Right atrium auricular region (tissue), 2 donors: ENCODE measurements at regions not wholly inside any gene's neighbourhood (a gene's known extent, or its start where the extent isn't known, plus 50 kb on each side); places are given as distances from the start of the nearest gene placed in this dataset.
"Not testable (repeated sequence)": the region's sequence is repeated elsewhere in the genome, so short reads cannot be mapped to it uniquely, and the experiment has no call there.

Experiments
- DNase-seq: peaks from one replicate; pipeline ENCODE4 v3.0.0-alpha.2; 2019; ENCODE audit warnings: low spot score
- H3K27ac ChIP-seq, 2 donors: fragments of 200-600 bp; sonication (generic); 1 replicate in 1 of 2; 2 replicates in 1 of 2; pipeline ENCODE4 v1.5.1; 2016 to 2019
- H3K27me3 ChIP-seq, 2 donors: fragments of 200-600 bp; sonication (generic); one replicate each; pipeline versions ENCODE4 v1.5.1 to v1.6.0; 2017 to 2019
- H3K36me3 ChIP-seq: fragments of 200-600 bp; sonication (generic); one replicate; pipeline ENCODE4 v1.5.1; 2016
- H3K4me1 ChIP-seq, 2 donors: fragments of 200-600 bp; sonication (generic); one replicate each; pipeline versions ENCODE4 v1.5.1 to v1.6.0; 2017 to 2019
- H3K4me3 ChIP-seq, 2 donors: fragments of 200-600 bp; sonication (generic); 1 replicate in 1 of 2; 2 replicates in 1 of 2; pipeline ENCODE4 v1.5.1; 2017 to 2019; ENCODE audit warnings: mild to moderate bottlenecking in 1 of 2, moderate library complexity in 1 of 2
- H3K9me3 ChIP-seq, 2 donors: fragments of 200-600 bp; sonication (generic); one replicate each; pipeline ENCODE4 v1.5.1; 2019
- CTCF ChIP-seq, 2 donors: fragments of 200-600 bp; sonication (generic); IDR thresholded peaks; one replicate each; pipeline ENCODE4 v1.5.1; 2019; ENCODE audit warnings: antibody characterized with exemption in 2 of 2

- no peak for TF ChIP-seq CTCF (IDR thresholded peaks at IDR 0.05)
- Histone ChIP-seq H3K4me3 (no peak overlapping the region), H3K4me1 (no peaks in the 10 kb centered on the region), H3K9me3 (no peaks in the 10 kb centered on the region), H3K27ac (no peak overlapping the region), H3K36me3 (no peaks in the 10 kb centered on the region), H3K27me3 (no peaks in the 10 kb centered on the region)
- DNase-seq, result no peak
These were observed 655.2 kb downstream of the FAM133A start for GRCh38 chrX:94329182-94329581.

- H3K27me3 ChIP-seq, DNase-seq, H3K27ac ChIP-seq, H3K4me1 ChIP-seq, H3K4me3 ChIP-seq, H3K9me3 ChIP-seq, H3K36me3 ChIP-seq: not testable (repeated sequence)
These were observed 667.7 kb downstream of the FAM133A start for GRCh38 chrX:94341730-94342129.

- no peak for TF ChIP-seq CTCF (IDR thresholded peaks at IDR 0.05)
- Histone ChIP-seq H3K36me3 (no peaks in the 10 kb centered on the region), H3K9me3 (no peaks in the 10 kb centered on the region), H3K4me3 (no peak overlapping the region), H3K27me3 (no peaks in the 10 kb centered on the region), H3K27ac (no peak overlapping the region), H3K4me1 (no peaks in the 10 kb centered on the region)
- DNase-seq, result no peak
These were observed 687.2 kb downstream of the FAM133A start for GRCh38 chrX:94361241-94361640.

GRCh38 chrX:94365736-94366135 lies 691.7 kb downstream of the FAM133A start:
- no peak for TF ChIP-seq CTCF (IDR thresholded peaks at IDR 0.05)
- H3K27me3 ChIP-seq, result no peaks in the 10 kb centered on the region
- no peaks in the 10 kb centered on the region for H3K9me3 ChIP-seq
- no peaks in the 10 kb centered on the region for H3K36me3 ChIP-seq
- H3K27ac ChIP-seq, result no peak overlapping the region
- no peaks in the 10 kb centered on the region for H3K4me1 ChIP-seq
- no peak overlapping the region for H3K4me3 ChIP-seq
- no peak for DNase-seq

- Histone ChIP-seq H3K27ac (no peak overlapping the region), H3K4me1 (no peaks in the 10 kb centered on the region), H3K9me3 (no peaks in the 10 kb centered on the region), H3K27me3 (no peaks in the 10 kb centered on the region), H3K36me3 (no peaks in the 10 kb centered on the region), H3K4me3 (no peak overlapping the region)
- TF ChIP-seq CTCF (IDR thresholded peaks at IDR 0.05), result no peak
- DNase-seq, result no peak
These were observed 692.6 kb downstream of the FAM133A start for GRCh38 chrX:94366616-94367015.

GRCh38 chrX:94389044-94389443 lies 715.0 kb downstream of the FAM133A start:
- Histone ChIP-seq H3K36me3 (no peaks in the 10 kb centered on the region), H3K27ac (no peak overlapping the region), H3K9me3 (peaks cover 0 to 15% of the 10 kb centered on the region in 2 donors), H3K27me3 (no peaks in the 10 kb centered on the region), H3K4me3 (no peak overlapping the region), H3K4me1 (no peaks in the 10 kb centered on the region)
- no peak for TF ChIP-seq CTCF (IDR thresholded peaks at IDR 0.05)
- DNase-seq, result no peak
